ENCODE measurements at regions not wholly inside any gene's neighbourhood (a gene's known extent, or its start where the extent isn't known, plus 50 kb on each side); places are given as distances from the start of the nearest gene placed in this dataset.

DNA sequence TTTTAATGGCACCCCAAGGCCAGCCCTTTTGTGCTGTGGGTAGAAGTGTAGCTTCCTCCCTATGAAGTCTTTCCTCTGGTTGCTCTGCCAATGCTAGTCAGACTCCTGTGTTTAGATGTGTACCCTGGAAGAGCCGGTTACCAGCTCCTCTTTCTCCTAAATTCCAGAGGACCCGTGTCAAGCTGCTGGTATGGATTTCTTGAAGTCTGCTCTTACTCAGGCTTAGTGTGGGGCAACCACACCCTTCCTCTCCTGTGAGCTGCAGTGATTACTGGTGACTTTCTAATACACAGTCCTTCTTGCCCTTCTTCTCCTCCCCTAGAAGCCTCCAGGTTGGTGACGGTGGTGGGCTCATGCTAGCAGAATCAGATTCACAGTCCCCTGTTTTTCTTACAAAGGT is 74.1 kb upstream of the AKT3 start:
- H3K27ac Mint-ChIP-seq = no peak overlapping the region
- H3K36me3 Mint-ChIP-seq (ENCODE audit: insufficient read depth) = no peaks in the 10 kb centered on the region
- no peaks in the 10 kb centered on the region for H3K9me3 Mint-ChIP-seq (ENCODE audit: low read depth)
- H3K4me1 Mint-ChIP-seq (ENCODE audit: low read depth) = peaks cover 4% of the 10 kb centered on the region
- TF ChIP-seq, protein P1, sequence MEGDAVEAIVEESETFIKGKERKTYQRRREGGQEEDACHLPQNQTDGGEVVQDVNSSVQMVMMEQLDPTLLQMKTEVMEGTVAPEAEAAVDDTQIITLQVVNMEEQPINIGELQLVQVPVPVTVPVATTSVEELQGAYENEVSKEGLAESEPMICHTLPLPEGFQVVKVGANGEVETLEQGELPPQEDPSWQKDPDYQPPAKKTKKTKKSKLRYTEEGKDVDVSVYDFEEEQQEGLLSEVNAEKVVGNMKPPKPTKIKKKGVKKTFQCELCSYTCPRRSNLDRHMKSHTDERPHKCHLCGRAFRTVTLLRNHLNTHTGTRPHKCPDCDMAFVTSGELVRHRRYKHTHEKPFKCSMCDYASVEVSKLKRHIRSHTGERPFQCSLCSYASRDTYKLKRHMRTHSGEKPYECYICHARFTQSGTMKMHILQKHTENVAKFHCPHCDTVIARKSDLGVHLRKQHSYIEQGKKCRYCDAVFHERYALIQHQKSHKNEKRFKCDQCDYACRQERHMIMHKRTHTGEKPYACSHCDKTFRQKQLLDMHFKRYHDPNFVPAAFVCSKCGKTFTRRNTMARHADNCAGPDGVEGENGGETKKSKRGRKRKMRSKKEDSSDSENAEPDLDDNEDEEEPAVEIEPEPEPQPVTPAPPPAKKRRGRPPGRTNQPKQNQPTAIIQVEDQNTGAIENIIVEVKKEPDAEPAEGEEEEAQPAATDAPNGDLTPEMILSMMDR (IDR thresholded peaks at IDR 0.05; ENCODE audit: unreplicated experiment) = no peak
- peaks cover 71% of the 10 kb centered on the region for H3K27me3 Mint-ChIP-seq
- no peak overlapping the region for H3K4me3 Mint-ChIP-seq (ENCODE audit: low read depth)
- DNase-seq (ENCODE audit: low spot score, unreplicated experiment) = no peak

DNA sequence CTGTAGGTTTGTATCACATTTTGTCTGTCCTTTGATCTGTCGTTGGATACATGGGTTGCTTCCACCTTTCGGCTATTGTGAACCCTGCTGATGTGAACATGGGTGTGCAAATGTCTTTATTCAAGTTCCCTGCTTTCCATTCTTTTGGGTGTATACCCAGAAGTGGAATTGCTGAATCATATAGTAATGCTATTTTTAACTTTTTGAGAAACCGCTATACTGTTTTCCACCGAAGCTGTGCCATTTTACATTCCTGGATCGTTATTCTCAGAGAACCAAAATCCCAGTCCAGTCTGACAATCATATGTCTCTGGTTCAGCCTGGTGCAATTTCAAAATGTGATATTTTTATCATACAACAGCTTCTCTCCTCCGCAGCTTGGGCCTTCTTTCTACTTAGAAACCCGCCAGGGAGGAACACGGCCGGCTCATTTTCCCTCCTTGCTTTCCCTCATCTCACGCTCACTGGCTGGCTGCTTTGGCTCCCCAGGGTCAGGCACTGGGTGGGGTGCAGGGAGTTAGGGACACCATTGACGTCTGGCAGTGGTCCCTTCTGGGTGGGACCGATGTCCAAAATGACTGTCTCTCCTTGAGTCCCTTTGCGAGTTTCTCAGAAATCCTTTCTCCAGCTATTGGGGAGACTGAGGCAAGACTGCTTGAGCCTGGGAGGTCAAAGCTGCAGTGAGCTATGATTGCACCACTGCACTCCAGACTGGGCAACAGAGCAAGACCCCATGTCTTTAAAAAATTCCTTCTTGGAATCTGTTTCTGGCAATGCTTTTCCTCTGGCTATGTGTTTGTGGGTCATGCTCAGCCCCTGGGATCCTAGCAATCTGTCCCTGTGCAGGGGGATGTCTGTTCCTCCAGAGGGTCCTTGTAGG is 73.5 kb upstream of the AKT3 start:
- TF ChIP-seq, protein P1 (IDR thresholded peaks at IDR 0.05; ENCODE audit: unreplicated experiment) = no peak
- Mint-ChIP-seq H3K27me3 (peaks cover 73% of the 10 kb centered on the region), H3K36me3 (ENCODE audit: insufficient read depth) (no peaks in the 10 kb centered on the region), H3K4me1 (ENCODE audit: low read depth) (peaks cover 4% of the 10 kb centered on the region), H3K4me3 (ENCODE audit: low read depth) (no peak overlapping the region), H3K9me3 (ENCODE audit: low read depth) (no peaks in the 10 kb centered on the region), H3K27ac (no peak overlapping the region)
- no peak for DNase-seq (ENCODE audit: low spot score, unreplicated experiment)

DNA sequence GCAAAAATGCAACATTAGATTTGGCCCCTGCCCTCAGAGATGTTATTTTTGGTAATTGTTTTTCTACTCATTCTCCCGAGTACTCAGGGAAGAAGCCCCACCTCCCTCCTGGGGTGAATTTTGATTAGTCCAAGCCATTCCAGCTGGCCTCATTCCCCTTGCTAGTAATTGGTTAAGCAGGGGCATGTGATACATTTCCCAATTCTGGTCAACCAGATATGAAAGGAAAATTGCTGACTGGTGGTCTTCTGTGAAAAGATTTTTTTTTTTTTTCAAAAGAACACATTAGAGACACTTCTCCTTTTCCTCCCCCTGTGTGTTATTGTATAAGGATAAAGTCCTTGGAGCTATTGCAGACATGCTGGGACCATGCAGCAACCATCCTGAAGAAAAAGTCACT is 71.1 kb upstream of the AKT3 start:
- H3K4me3 Mint-ChIP-seq (ENCODE audit: low read depth) = no peak overlapping the region
- no peak for DNase-seq (ENCODE audit: low spot score, unreplicated experiment)
- peaks cover 7% of the 10 kb centered on the region for H3K4me1 Mint-ChIP-seq (ENCODE audit: low read depth)

DNA sequence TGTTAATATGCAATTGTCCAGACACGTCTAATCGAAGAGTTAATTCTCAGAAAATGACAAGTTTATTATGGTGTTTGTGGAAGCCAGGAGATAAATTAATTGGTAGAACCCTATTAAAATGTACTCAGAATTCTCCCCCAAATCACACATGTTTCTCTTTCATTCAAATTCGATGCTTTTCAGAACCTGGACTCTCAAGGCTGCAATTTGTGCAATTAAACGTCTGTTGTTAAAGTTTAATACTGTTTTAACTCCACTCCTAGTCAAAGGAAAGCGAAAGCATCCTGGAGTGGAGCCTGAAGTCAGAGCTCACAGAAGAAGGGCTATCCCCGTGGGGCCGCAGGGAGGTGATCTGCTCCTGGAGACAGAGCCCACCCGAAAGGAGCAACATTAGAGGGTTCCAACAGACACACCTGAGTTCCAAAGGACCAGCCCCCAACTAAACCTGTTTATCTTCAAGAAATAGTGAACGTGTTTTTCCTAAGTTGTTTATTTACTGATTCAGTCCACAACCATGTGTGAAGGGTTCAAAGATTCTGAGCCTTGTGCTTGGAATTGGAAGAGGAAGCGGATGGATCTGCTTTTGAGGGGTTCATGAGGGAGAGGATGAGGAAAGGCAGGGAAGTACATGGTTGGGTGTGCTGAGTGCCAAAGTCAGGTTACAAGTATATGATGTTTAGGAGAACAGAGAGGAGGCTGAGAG is 68.0 kb upstream of the AKT3 start:
- H3K27me3 Mint-ChIP-seq = peaks cover 79% of the 10 kb centered on the region
- DNase-seq (ENCODE audit: low spot score, unreplicated experiment) = no peak
- H3K4me3 Mint-ChIP-seq (ENCODE audit: low read depth) = peak overlapping the region; percentile 64

More for the DNA sequence above, 71.1 kb upstream of the AKT3 start:
- TF ChIP-seq, protein P1 (IDR thresholded peaks at IDR 0.05; ENCODE audit: unreplicated experiment) = no peak
- Mint-ChIP-seq H3K27ac (no peak overlapping the region), H3K36me3 (ENCODE audit: insufficient read depth) (no peaks in the 10 kb centered on the region), H3K27me3 (peaks cover 86% of the 10 kb centered on the region), H3K9me3 (ENCODE audit: low read depth) (no peaks in the 10 kb centered on the region)

More for the DNA sequence above, 68.0 kb upstream of the AKT3 start:
- H3K4me1 Mint-ChIP-seq (ENCODE audit: low read depth) = peaks cover 7% of the 10 kb centered on the region
- no peaks in the 10 kb centered on the region for H3K9me3 Mint-ChIP-seq (ENCODE audit: low read depth)
- peak overlapping the region; percentile 76 for H3K27ac Mint-ChIP-seq
- no peaks in the 10 kb centered on the region for H3K36me3 Mint-ChIP-seq (ENCODE audit: insufficient read depth)
- TF ChIP-seq, protein P1 (IDR thresholded peaks at IDR 0.05; ENCODE audit: unreplicated experiment) = no peak
